Fibroblast of villous mesenchyme (primary cell): ENCODE measurements at regions not wholly inside any gene's neighbourhood (a gene's known extent, or its start where the extent isn't known, plus 50 kb on each side); places are given as distances from the start of the nearest gene placed in this dataset.
"Not testable (repeated sequence)": the region's sequence is repeated elsewhere in the genome, so short reads cannot be mapped to it uniquely, and the experiment has no call there.

Source experiments
- DNase-seq: peaks from one replicate; pipeline ENCODE4 v3.0.0-alpha.2; 2010; ENCODE audit warnings: low read depth
- H3K4me3 ChIP-seq: 2 replicates; pipeline ENCODE4 v1.5.1; 2011; ENCODE audit warnings: low read depth, mild to moderate bottlenecking, low read length
- TF ChIP-seq, protein P1 (sequence below): IDR thresholded peaks from 2 replicates; pipeline ENCODE4 v1.5.1; 2012; ENCODE audit warnings: low read depth, mild to moderate bottlenecking, low read length; ENCODE audit not compliant: insufficient read depth

DNA sequence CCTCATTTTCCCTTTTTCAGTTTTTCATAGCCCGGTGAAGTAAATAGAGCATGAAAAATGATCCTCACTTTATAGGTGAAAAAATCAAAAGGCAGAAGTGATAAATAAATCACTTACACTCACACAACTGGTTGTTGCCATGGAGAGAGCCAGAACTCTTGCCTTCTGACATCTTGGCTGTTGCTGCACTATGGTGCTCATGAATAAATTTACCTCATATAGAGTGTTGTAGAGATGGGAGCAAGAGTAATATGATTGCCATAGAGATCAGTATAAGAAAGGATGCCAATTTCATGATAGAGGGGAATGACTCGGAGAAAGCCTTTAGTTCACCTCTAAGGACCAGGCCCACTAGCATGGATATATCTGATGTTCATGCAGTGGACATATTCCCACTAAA, 82.5 kb upstream of the TMEM178A start:
- TF ChIP-seq, protein P1, sequence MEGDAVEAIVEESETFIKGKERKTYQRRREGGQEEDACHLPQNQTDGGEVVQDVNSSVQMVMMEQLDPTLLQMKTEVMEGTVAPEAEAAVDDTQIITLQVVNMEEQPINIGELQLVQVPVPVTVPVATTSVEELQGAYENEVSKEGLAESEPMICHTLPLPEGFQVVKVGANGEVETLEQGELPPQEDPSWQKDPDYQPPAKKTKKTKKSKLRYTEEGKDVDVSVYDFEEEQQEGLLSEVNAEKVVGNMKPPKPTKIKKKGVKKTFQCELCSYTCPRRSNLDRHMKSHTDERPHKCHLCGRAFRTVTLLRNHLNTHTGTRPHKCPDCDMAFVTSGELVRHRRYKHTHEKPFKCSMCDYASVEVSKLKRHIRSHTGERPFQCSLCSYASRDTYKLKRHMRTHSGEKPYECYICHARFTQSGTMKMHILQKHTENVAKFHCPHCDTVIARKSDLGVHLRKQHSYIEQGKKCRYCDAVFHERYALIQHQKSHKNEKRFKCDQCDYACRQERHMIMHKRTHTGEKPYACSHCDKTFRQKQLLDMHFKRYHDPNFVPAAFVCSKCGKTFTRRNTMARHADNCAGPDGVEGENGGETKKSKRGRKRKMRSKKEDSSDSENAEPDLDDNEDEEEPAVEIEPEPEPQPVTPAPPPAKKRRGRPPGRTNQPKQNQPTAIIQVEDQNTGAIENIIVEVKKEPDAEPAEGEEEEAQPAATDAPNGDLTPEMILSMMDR, result no peak
- H3K4me3 ChIP-seq, result no peak overlapping the region
- no peak for DNase-seq

- no peak overlapping the region for H3K4me3 ChIP-seq
- DNase-seq, result peak; percentile 24
Measured at GRCh38 chr2:39583781-39584180, 81.9 kb upstream of the TMEM178A start.

DNA sequence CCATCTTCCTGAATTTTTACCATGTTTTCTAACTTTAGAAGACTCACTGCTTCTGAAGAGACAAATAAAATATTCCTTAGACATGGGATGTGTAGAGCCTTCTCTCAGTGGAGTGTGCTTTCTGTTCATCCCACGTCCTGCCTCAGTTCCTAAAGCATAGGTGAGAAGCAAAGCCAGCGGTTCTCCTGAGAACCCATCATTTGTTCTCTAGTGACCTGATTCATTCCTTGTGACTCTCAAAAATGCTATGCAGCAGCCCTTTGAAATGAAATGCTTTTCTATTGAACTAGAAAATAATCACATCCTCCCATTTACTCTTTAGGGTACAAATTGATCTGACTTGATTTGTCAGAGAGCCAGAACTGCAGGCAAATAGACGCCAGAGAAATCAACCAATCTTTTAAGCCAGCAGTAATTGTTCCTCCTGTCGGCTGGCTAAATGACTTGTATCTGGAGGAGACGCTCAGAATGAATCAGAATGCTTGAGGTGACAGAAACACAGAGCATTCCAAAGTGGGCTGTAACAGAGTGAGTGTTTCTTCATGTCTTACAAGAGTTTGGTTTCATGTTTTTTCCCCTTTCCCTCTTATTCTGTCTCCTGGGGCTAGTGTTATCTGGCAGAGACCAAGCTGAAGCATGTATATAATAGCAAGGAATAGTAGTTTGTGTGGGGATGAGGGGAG, 81.3 kb upstream of the TMEM178A start:
- TF ChIP-seq, protein P1, result no peak
- DNase-seq, result peak; percentile 53
- H3K4me3 ChIP-seq, result no peak overlapping the region

More at GRCh38 chr2:39583781-39584180, 81.9 kb upstream of the TMEM178A start:
- TF ChIP-seq, protein P1, result no peak

- H3K4me3 ChIP-seq, DNase-seq: not testable (repeated sequence)
Measured at GRCh38 chr2:39585531-39585930, 80.2 kb upstream of the TMEM178A start.

DNA sequence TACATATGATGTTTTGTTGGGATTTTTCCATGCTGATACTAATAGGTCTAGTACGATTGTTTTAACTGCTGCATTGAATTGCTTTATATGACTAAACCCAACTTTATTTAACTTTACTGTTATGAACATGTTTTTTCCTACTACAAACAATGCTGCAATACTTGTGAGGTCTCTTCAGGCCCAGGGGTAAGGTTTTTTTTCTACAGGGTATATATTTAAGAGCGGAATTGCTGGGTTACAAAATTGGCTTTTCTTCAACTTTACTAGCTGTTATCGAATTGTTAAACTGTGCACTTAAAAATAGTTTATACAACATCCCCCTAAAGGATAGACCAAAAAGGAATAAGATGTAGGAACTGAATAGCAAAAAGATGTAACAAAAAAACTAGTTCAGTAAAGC, 78.5 kb upstream of the TMEM178A start:
- no peak for DNase-seq
- TF ChIP-seq, protein P1, result no peak
- no peak overlapping the region for H3K4me3 ChIP-seq

DNA sequence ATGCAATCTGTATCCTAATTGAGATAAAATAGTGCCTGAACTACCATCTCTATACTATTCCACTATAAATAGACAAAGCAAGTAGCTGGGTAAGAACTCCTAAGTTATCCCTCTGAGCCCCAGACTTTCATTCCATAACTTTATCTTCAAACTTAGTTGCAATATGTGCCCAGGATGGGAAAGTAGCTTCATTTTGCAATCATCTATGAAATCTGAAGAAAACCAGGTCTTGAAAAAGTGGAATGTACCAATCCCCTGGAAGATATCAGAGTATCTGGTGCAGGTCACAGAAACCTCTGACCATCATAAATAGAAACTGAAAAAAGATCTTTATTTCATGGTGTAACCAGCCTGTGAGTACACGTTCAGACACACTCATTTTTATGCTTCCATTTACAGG, 78.1 kb upstream of the TMEM178A start:
- TF ChIP-seq, protein P1, result no peak
- H3K4me3 ChIP-seq, result no peak overlapping the region

DNA sequence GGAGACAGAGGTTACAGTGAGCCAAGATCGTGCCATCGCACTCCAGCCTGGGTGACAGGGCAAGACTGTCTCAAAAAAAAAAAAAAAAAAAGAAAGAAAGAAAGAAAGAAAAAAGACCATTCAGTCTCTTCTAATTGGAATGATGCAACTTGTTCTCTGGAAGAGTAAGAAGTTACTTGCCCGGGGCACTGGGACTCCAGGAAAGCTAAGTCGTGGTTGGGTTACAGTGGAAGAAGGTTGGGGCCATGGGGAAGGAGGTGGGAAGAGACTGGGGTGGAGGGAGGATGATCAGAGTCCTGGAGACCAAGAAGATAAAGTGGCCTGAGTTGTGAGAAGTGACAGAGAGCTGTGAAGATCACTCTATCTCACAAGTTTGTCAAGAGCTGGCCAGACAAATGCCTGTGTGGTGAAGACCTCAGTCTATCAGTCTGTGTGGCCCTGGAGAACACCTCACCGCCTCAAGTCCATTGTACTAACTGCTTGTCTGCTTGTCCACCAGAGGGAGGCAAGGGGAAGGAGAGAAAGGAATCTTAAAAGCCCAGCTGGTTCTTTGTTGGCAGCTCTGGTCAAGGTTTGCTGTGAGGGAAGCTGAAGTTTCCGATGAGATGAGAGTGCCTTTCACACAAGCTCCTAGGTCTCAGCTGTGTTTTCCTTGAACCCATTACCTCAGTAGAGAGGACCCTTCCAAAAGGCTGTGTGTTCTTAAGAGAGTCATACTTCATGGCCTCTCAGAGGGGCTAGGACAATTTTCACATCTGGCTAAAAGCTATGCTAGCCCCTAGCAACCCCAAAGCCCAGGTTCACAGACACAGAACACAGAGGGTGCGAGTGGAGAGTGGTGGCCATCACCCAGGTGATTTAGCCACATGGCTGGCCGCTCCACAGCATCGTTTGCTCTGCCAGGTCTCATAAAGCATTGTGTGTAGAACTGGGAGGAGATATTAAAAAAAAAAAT, 72.0 kb upstream of the TMEM178A start:
- DNase-seq, result peak; percentile 85
- TF ChIP-seq, protein P1, result peak; percentile 88
- no peak overlapping the region for H3K4me3 ChIP-seq

More for the DNA sequence above, 78.1 kb upstream of the TMEM178A start:
- DNase-seq, result peak; percentile 64
